ENCODE measurements at regions not wholly inside any gene's neighbourhood (a gene's known extent, or its start where the extent isn't known, plus 50 kb on each side); places are given as distances from the start of the nearest gene placed in this dataset.

GRCh38 chrX:40318076-40318475, 220.3 kb upstream of the BCOR start:
- no peak overlapping the region for H3K4me3 ChIP-seq
- no peaks in the 10 kb centered on the region for H3K27me3 ChIP-seq
- no peak overlapping the region for H3K27ac ChIP-seq
- H3K9me3 ChIP-seq = no peaks in the 10 kb centered on the region
- intact Hi-C loops (cut with DNase I) = no loop called here
- H3K4me1 ChIP-seq = no peaks in the 10 kb centered on the region
- no peak for DNase-seq
- no peaks in the 10 kb centered on the region for H3K36me3 ChIP-seq
- TF ChIP-seq CTCF (IDR thresholded peaks at IDR 0.05) = no peak
- no peak overlapping the region for H3K9ac ChIP-seq (ENCODE audit: low read depth in 2 of 2, low read length in 2 of 2)

- no peaks in the 10 kb centered on the region for H3K27me3 ChIP-seq
- TF ChIP-seq CTCF (IDR thresholded peaks at IDR 0.05) = no peak
- no peak overlapping the region for H3K9ac ChIP-seq (ENCODE audit: low read depth in 2 of 2, low read length in 2 of 2)
Measured at GRCh38 chrX:40316502-40316901, 218.7 kb upstream of the BCOR start.

GRCh38 chrX:40314070-40314469, 216.3 kb upstream of the BCOR start:
- Histone ChIP-seq H3K27me3 (no peaks in the 10 kb centered on the region), H3K9ac (ENCODE audit: low read depth in 2 of 2, low read length in 2 of 2) (no peak overlapping the region), H3K4me1 (no peaks in the 10 kb centered on the region), H3K27ac (no peak overlapping the region), H3K36me3 (no peaks in the 10 kb centered on the region), H3K4me3 (no peak overlapping the region), H3K9me3 (no peaks in the 10 kb centered on the region)
- intact Hi-C loops (cut with DNase I) = no loop called here
- TF ChIP-seq CTCF (IDR thresholded peaks at IDR 0.05) = no peak
- no peak for DNase-seq

More at GRCh38 chrX:40316502-40316901, 218.7 kb upstream of the BCOR start:
- no peak for DNase-seq
- H3K4me3 ChIP-seq = no peak overlapping the region
- H3K9me3 ChIP-seq = no peaks in the 10 kb centered on the region
- H3K27ac ChIP-seq = no peak overlapping the region
- intact Hi-C loops (cut with DNase I) = no loop called here
- no peaks in the 10 kb centered on the region for H3K36me3 ChIP-seq
- H3K4me1 ChIP-seq = no peaks in the 10 kb centered on the region

- no peak for TF ChIP-seq CTCF (IDR thresholded peaks at IDR 0.05)
- H3K4me3 ChIP-seq = no peak overlapping the region
- no peaks in the 10 kb centered on the region for H3K27me3 ChIP-seq
- intact Hi-C loops (cut with DNase I) = no loop called here
- no peaks in the 10 kb centered on the region for H3K9me3 ChIP-seq
- H3K9ac ChIP-seq (ENCODE audit: low read depth in 2 of 2, low read length in 2 of 2) = no peak overlapping the region
- no peak for DNase-seq
- no peaks in the 10 kb centered on the region for H3K36me3 ChIP-seq
- no peaks in the 10 kb centered on the region for H3K4me1 ChIP-seq
- H3K27ac ChIP-seq = no peak overlapping the region
Measured at GRCh38 chrX:40313269-40313668, 215.5 kb upstream of the BCOR start.

GRCh38 chrX:40310447-40310846, 212.7 kb upstream of the BCOR start:
- H3K9ac ChIP-seq (ENCODE audit: low read depth in 2 of 2, low read length in 2 of 2) = no peak overlapping the region
- no peak for DNase-seq
- no peak for TF ChIP-seq CTCF (IDR thresholded peaks at IDR 0.05)
- H3K4me3 ChIP-seq = no peak overlapping the region
- no peaks in the 10 kb centered on the region for H3K4me1 ChIP-seq
- no peaks in the 10 kb centered on the region for H3K9me3 ChIP-seq
- H3K36me3 ChIP-seq = no peaks in the 10 kb centered on the region
- H3K27ac ChIP-seq = no peak overlapping the region
- intact Hi-C loops (cut with DNase I) = no loop called here
- no peaks in the 10 kb centered on the region for H3K27me3 ChIP-seq

- H3K4me1 ChIP-seq = no peaks in the 10 kb centered on the region
- no peak overlapping the region for H3K4me3 ChIP-seq
- H3K27ac ChIP-seq = no peak overlapping the region
- H3K27me3 ChIP-seq = no peaks in the 10 kb centered on the region
- H3K9ac ChIP-seq (ENCODE audit: low read depth in 2 of 2, low read length in 2 of 2) = no peak overlapping the region
- TF ChIP-seq CTCF (IDR thresholded peaks at IDR 0.05) = no peak
- no peak for DNase-seq
- intact Hi-C loops (cut with DNase I) = no loop called here
- no peaks in the 10 kb centered on the region for H3K9me3 ChIP-seq
- H3K36me3 ChIP-seq = no peaks in the 10 kb centered on the region
Measured at GRCh38 chrX:40310016-40310415, 212.3 kb upstream of the BCOR start.
